A673 (cell line): ENCODE measurements at regions not wholly inside any gene's neighbourhood (a gene's known extent, or its start where the extent isn't known, plus 50 kb on each side); places are given as distances from the start of the nearest gene placed in this dataset.

ENCODE experiments used
- EZH2 ChIP-seq: fragments of 200-600 bp; sonication (generic); IDR thresholded peaks from 2 replicates; pipeline ENCODE4 v1.6.1; 2017; ENCODE audit warnings: borderline replicate concordance, low read depth, mild to moderate bottlenecking, mixed read lengths, antibody characterized with exemption, low read length; ENCODE audit not compliant: poor library complexity, severe bottlenecking
- TF ChIP-seq, protein P1 (sequence below): fragments of 300-800, 200-600 bp; sonication (generic); conservative IDR thresholded peaks from 2 replicates; pipeline ENCODE4 v1.5.1; 2017; ENCODE audit warnings: low read depth, mild to moderate bottlenecking, antibody characterized with exemption, low read length, moderate library complexity, mixed read lengths

DNA sequence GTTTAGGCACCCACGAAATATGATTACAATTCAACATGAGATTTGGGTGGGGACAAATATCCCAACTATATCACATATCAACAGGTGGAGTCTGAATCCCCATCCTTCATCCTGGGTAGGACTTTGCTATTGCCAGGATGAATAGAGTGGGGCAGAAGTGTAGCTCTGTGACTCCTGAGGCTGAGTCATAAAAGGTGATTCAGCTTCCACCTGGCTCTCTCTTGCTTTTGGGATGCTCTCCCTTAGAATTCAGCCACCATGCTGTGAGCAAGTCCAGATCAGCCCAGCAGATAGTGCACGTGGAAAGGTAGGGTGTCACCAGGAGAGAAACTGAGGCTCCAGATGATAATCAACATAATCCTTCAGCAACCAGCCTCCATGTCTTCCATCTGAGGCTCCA lies 193.8 kb upstream of the BCOR start:
- TF ChIP-seq, protein P1, sequence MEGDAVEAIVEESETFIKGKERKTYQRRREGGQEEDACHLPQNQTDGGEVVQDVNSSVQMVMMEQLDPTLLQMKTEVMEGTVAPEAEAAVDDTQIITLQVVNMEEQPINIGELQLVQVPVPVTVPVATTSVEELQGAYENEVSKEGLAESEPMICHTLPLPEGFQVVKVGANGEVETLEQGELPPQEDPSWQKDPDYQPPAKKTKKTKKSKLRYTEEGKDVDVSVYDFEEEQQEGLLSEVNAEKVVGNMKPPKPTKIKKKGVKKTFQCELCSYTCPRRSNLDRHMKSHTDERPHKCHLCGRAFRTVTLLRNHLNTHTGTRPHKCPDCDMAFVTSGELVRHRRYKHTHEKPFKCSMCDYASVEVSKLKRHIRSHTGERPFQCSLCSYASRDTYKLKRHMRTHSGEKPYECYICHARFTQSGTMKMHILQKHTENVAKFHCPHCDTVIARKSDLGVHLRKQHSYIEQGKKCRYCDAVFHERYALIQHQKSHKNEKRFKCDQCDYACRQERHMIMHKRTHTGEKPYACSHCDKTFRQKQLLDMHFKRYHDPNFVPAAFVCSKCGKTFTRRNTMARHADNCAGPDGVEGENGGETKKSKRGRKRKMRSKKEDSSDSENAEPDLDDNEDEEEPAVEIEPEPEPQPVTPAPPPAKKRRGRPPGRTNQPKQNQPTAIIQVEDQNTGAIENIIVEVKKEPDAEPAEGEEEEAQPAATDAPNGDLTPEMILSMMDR: no peak
- TF ChIP-seq EZH2: no peak
